Fibroblast of lung (primary cell): ENCODE measurements at regions not wholly inside any gene's neighbourhood (a gene's known extent, or its start where the extent isn't known, plus 50 kb on each side); places are given as distances from the start of the nearest gene placed in this dataset.

ENCODE experiments used
- CTCF ChIP-seq, 2 donors: IDR thresholded peaks in 1 of 2; conservative IDR thresholded peaks in 1 of 2; 1 replicate in 1 of 2; 2 replicates in 1 of 2; pipeline ENCODE4 v1.5.1; 2011 to 2012; ENCODE audit warnings: low read length in 2 of 2, control low read depth in 1 of 2, inconsistent platforms in 1 of 2, low read depth in 1 of 2, mild to moderate bottlenecking in 1 of 2
- EZH2 ChIP-seq: IDR thresholded peaks from 2 replicates; pipeline ENCODE4 v1.5.1; 2012; ENCODE audit warnings: low read length, control low read depth, mild to moderate bottlenecking; ENCODE audit errors: missing control alignments

- TF ChIP-seq CTCF (conservative IDR thresholded peaks at IDR 0.05 in 1 of 2, IDR thresholded peaks at IDR 0.05 in 1 of 2; ENCODE audit: low read depth in 1 of 2, low read length in 2 of 2) (no peak), EZH2 (no peak)
These were observed 554.7 kb upstream of the SLC35B3 start for GRCh38 chr6:8990075-8990474.
